NCI-H446 treated with DMSO at 0.1 percent for 48 hours (cell line): ENCODE measurements at regions not wholly inside any gene's neighbourhood (a gene's known extent, or its start where the extent isn't known, plus 50 kb on each side); places are given as distances from the start of the nearest gene placed in this dataset.
"Not testable (repeated sequence)": the region's sequence is repeated elsewhere in the genome, so short reads cannot be mapped to it uniquely, and the experiment has no call there.

Source experiments
- DNase-seq: peaks from one replicate; lab custom pipeline; 2025; lab: John Stamatoyannopoulos, UW

- DNase-seq, result no peak
Observed at GRCh38 chr2:240254337-240255164, 114.1 kb upstream of the OTOS start.

- DNase-seq, result no peak
Observed at GRCh38 chr2:240255165-240255491, 114.7 kb upstream of the OTOS start.

GRCh38 chr2:240255811-240256703 is 115.6 kb upstream of the OTOS start:
- no peak for DNase-seq

GRCh38 chr2:240256704-240257637 is 116.5 kb upstream of the OTOS start:
- no peak for DNase-seq

- DNase-seq, result no peak
Observed at GRCh38 chr2:240257940-240258580, 117.6 kb upstream of the OTOS start.

- DNase-seq, result no peak
Observed at GRCh38 chr2:240258685-240259084, 118.2 kb upstream of the OTOS start.

GRCh38 chr2:240259201-240259923 is 118.9 kb upstream of the OTOS start:
- no peak for DNase-seq

GRCh38 chr2:240259924-240260529 is 119.6 kb upstream of the OTOS start:
- DNase-seq, result no peak

GRCh38 chr2:240260664-240261063 is 120.2 kb upstream of the OTOS start:
- DNase-seq, result no peak

- not testable (repeated sequence) for DNase-seq
Observed at GRCh38 chr2:240262578-240262977, 122.1 kb upstream of the OTOS start.

- DNase-seq, result no peak
Observed at GRCh38 chr2:240269380-240269779, 128.9 kb upstream of the OTOS start.

- DNase-seq, result no peak
Observed at GRCh38 chr2:240269886-240270285, 129.4 kb upstream of the OTOS start.

- DNase-seq, result no peak
Observed at GRCh38 chr2:240271716-240272341, 131.4 kb upstream of the OTOS start.

GRCh38 chr2:240275386-240275785 is 134.9 kb upstream of the OTOS start:
- DNase-seq, result no peak

- no peak for DNase-seq
Observed at GRCh38 chr2:240277073-240277806, 136.8 kb upstream of the OTOS start.

- DNase-seq, result no peak
Observed at GRCh38 chr2:240277807-240278522, 137.5 kb upstream of the OTOS start.

- no peak for DNase-seq
Observed at GRCh38 chr2:240278661-240279060, 138.2 kb upstream of the OTOS start.

GRCh38 chr2:240280621-240281020 is 140.2 kb upstream of the OTOS start:
- DNase-seq, result no peak
